Colonic mucosa (tissue), 4 donors: ENCODE measurements at regions not wholly inside any gene's neighbourhood (a gene's known extent, or its start where the extent isn't known, plus 50 kb on each side); places are given as distances from the start of the nearest gene placed in this dataset.

Source experiments
- DNase-seq: peaks from one replicate; pipeline ENCODE4 v3.0.0-alpha.2; 2020
- H3K27ac ChIP-seq: fragments of 200-600 bp; one replicate; pipeline ENCODE4 v1.8.0; 2021
- H3K27me3 ChIP-seq: fragments of 200-600 bp; one replicate; pipeline ENCODE4 v1.8.0; 2021
- H3K36me3 ChIP-seq: fragments of 200-600 bp; one replicate; pipeline ENCODE4 v1.8.0; 2021
- H3K4me1 ChIP-seq: fragments of 200-600 bp; one replicate; pipeline ENCODE4 v1.8.0; 2021; ENCODE audit warnings: mild to moderate bottlenecking
- H3K4me3 ChIP-seq: fragments of 200-600 bp; one replicate; pipeline ENCODE4 v1.8.0; 2021
- H3K9ac ChIP-seq, 2 donors: one replicate each; pipeline ENCODE4 v1.7.0; 2013; ENCODE audit warnings: control low read depth in 2 of 2, low read depth in 2 of 2, low read length in 2 of 2
- H3K9me3 ChIP-seq: fragments of 200-600 bp; one replicate; pipeline ENCODE4 v1.8.0; 2021
- intact Hi-C: fragments of 100-400 bp; cut with DNase I; formaldehyde crosslinking; loops from one replicate; pipeline ENCODE4 v1.14.1; 2022
- TF ChIP-seq, protein P1 (sequence below): fragments of 200-600 bp; IDR thresholded peaks from one replicate; pipeline ENCODE4 v1.8.0; 2022; ENCODE audit warnings: antibody characterized with exemption, mild to moderate bottlenecking
- donor health status: healthy.
- donor health status: DM: no; HTN: no; CAD: no.
- donor health status: DM: no; HTN: no; CAD: no.

GRCh38 chr4:128513664-128514484, 226.3 kb upstream of the PGRMC2 start:
- no peak overlapping the region for H3K4me3 ChIP-seq
- no peaks in the 10 kb centered on the region for H3K36me3 ChIP-seq
- H3K9me3 ChIP-seq, result no peaks in the 10 kb centered on the region
- intact Hi-C loops, result no loop called here
- H3K9ac ChIP-seq, result no peak overlapping the region
- no peak overlapping the region for H3K27ac ChIP-seq
- no peaks in the 10 kb centered on the region for H3K27me3 ChIP-seq
- H3K4me1 ChIP-seq, result no peaks in the 10 kb centered on the region
- no peak for DNase-seq
- TF ChIP-seq, protein P1, sequence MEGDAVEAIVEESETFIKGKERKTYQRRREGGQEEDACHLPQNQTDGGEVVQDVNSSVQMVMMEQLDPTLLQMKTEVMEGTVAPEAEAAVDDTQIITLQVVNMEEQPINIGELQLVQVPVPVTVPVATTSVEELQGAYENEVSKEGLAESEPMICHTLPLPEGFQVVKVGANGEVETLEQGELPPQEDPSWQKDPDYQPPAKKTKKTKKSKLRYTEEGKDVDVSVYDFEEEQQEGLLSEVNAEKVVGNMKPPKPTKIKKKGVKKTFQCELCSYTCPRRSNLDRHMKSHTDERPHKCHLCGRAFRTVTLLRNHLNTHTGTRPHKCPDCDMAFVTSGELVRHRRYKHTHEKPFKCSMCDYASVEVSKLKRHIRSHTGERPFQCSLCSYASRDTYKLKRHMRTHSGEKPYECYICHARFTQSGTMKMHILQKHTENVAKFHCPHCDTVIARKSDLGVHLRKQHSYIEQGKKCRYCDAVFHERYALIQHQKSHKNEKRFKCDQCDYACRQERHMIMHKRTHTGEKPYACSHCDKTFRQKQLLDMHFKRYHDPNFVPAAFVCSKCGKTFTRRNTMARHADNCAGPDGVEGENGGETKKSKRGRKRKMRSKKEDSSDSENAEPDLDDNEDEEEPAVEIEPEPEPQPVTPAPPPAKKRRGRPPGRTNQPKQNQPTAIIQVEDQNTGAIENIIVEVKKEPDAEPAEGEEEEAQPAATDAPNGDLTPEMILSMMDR, result no peak

DNA sequence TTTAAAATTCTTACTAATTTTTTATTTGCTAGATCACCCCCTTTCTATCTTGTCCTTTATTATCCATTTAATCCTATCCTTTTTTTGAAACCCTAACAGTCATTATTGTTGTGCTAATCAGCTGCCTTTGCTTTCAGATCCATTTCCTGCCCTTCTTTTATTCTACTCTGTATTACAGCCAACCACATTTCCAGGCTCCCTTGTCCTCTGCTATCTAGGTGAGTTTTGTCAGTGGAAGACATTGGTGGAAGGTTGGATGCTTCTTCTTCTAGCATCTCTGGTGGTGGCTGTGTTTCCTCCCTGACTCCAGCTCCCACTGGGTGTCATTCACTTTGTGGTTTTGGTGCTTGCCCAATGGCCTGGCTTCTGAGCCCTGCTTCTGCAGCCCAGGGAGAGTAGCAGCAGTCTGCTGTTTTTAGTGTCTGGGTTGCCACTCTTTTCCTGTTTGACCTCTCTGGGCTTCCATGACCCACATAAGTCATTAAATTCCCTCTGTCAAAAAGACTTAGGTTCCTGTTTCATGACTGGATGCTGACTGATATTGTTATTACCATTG, 225.2 kb upstream of the PGRMC2 start:
- no peaks in the 10 kb centered on the region for H3K9me3 ChIP-seq
- H3K27me3 ChIP-seq, result no peaks in the 10 kb centered on the region
- no peak overlapping the region for H3K4me3 ChIP-seq
- intact Hi-C loops, result no loop called here
- no peak overlapping the region for H3K9ac ChIP-seq
- no peaks in the 10 kb centered on the region for H3K4me1 ChIP-seq
- DNase-seq, result no peak
- no peaks in the 10 kb centered on the region for H3K36me3 ChIP-seq
- TF ChIP-seq, protein P1, result no peak
- H3K27ac ChIP-seq, result no peak overlapping the region

DNA sequence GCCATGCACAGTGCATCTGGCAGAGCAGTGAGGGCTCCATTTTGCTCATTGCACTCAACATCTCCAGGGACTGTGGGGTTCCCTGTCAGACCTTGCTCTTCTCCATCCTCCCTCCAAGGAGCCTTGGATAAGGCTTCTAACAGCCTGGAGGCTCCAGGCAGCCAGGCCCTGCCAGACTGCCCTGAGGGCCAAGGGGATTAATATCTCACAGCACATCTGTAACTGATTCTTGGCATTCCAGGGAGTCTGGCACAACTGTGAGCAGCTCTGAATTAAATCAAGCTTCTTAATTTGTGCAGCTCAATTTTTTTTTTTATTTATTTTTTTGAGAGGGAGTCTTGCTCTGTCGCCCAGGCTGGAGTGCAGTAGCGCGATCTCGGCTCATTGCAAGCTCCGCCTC, 224.5 kb upstream of the PGRMC2 start:
- Histone ChIP-seq H3K9me3 (no peaks in the 10 kb centered on the region), H3K27ac (no peak overlapping the region), H3K9ac (no peak overlapping the region), H3K27me3 (no peaks in the 10 kb centered on the region), H3K36me3 (no peaks in the 10 kb centered on the region), H3K4me1 (no peaks in the 10 kb centered on the region), H3K4me3 (no peak overlapping the region)
- DNase-seq, result no peak
- intact Hi-C loops, result no loop called here
- TF ChIP-seq, protein P1, result no peak

DNA sequence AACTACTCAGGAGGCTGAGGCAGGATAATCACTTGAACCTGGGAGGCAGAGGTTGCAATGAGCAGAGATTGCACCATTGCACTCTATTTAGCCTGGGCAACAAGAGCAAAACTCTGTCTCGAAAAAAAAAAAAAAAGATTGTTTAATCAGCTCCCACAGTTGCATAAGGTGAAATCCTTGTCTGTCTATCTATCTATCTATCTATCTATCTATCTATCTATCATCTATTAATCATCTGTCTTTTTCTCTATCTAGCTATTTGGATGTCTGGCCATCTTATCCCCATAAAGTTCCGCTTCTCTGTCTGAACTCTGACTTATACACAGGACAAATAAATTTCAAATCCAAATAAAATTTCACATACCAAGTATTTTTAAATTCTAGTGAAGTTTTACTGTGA, 223.2 kb upstream of the PGRMC2 start:
- no peak for DNase-seq
- intact Hi-C loops, result no loop called here

DNA sequence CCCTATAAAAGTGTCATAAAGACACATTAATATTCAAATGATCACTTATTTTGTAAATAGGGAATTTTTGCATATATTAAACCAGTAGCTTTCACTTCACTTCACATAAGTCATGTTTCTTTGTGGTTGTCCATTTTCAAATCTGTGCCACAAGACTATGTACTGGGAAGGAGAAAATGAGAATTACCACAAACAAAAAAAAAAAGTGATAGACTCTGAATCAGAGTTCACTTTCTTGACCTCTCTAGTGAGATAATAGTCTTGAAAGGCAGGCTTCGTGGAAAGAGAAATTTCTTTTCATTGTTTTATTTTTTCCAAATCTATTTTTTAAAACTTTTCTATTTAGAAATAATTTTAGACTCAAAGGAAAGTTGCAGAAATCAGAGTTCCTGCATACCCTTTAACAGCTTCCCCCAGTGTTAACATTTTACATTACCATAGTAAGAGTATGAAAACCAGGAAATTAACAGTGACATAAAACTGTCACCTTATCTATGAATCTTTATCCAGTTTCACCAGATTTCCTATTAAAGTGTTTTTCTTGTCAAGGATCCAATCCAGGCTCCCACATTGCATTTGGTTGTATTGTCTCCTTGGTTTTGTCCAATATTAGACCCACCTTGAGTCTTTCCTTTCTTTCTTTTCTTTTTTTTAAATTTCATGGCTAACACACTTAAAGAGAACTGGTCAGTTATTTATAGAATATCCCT, 215.4 kb upstream of the PGRMC2 start:
- no peak for DNase-seq

More for the DNA sequence above, 223.2 kb upstream of the PGRMC2 start:
- TF ChIP-seq, protein P1, result no peak
- no peaks in the 10 kb centered on the region for H3K4me1 ChIP-seq
- no peaks in the 10 kb centered on the region for H3K36me3 ChIP-seq
- no peaks in the 10 kb centered on the region for H3K27me3 ChIP-seq
- no peak overlapping the region for H3K4me3 ChIP-seq
- H3K9me3 ChIP-seq, result no peaks in the 10 kb centered on the region
- H3K27ac ChIP-seq, result no peak overlapping the region
- H3K9ac ChIP-seq, result no peak overlapping the region

More for the DNA sequence above, 215.4 kb upstream of the PGRMC2 start:
- H3K4me1 ChIP-seq, result no peaks in the 10 kb centered on the region
- no peak overlapping the region for H3K9ac ChIP-seq
- intact Hi-C loops, result no loop called here
- H3K27ac ChIP-seq, result no peak overlapping the region
- no peak overlapping the region for H3K4me3 ChIP-seq
- H3K27me3 ChIP-seq, result no peaks in the 10 kb centered on the region
- H3K9me3 ChIP-seq, result no peaks in the 10 kb centered on the region
- no peaks in the 10 kb centered on the region for H3K36me3 ChIP-seq
- TF ChIP-seq, protein P1, result no peak
